HFFc6 (cell line): ENCODE measurements at regions not wholly inside any gene's neighbourhood (a gene's known extent, or its start where the extent isn't known, plus 50 kb on each side); places are given as distances from the start of the nearest gene placed in this dataset.
"Not testable (repeated sequence)": the region's sequence is repeated elsewhere in the genome, so short reads cannot be mapped to it uniquely, and the experiment has no call there.

Experiments
- DNase-seq: peaks from one replicate; pipeline ENCODE4 v3.0.0-alpha.2; 2018
- H3K27ac Mint-ChIP-seq: 2 replicates; pipeline ENCODE4 v1.8.0; 2020; ENCODE audit warnings: mild to moderate bottlenecking, mixed read lengths
- H3K27me3 Mint-ChIP-seq: 2 replicates; pipeline ENCODE4 v1.8.0; 2021; ENCODE audit warnings: mild to moderate bottlenecking, moderate library complexity, mixed read lengths; ENCODE audit not compliant: insufficient read depth
- H3K36me3 Mint-ChIP-seq: 2 replicates; pipeline ENCODE4 v1.8.0; 2021; ENCODE audit warnings: low read depth, mixed read lengths
- H3K4me1 Mint-ChIP-seq: 2 replicates; pipeline ENCODE4 v1.8.0; 2020; ENCODE audit warnings: low read depth, mixed read lengths
- H3K4me3 Mint-ChIP-seq: 2 replicates; pipeline ENCODE4 v1.8.0; 2020; ENCODE audit warnings: mild to moderate bottlenecking, moderate library complexity, mixed read lengths
- H3K9me3 Mint-ChIP-seq: 2 replicates; pipeline ENCODE4 v1.8.0; 2020; ENCODE audit warnings: mild to moderate bottlenecking, mixed read lengths
- CTCF ChIP-seq: fragments of 200-600 bp; sonication (generic); IDR thresholded peaks from 2 replicates; pipeline ENCODE4 v1.5.0; 2021; ENCODE audit warnings: antibody characterized with exemption, mild to moderate bottlenecking

GRCh38 chr1:198955085-198955484 is 316.2 kb downstream of the PTPRC start:
- no peak for DNase-seq
- Mint-ChIP-seq H3K27me3 (no peaks in the 10 kb centered on the region), H3K27ac (no peak overlapping the region), H3K4me1 (no peaks in the 10 kb centered on the region), H3K4me3 (no peak overlapping the region), H3K36me3 (peaks cover 10% of the 10 kb centered on the region; the same call in 1 of the 2 replicates), H3K9me3 (peaks cover 16% of the 10 kb centered on the region)
- no peak for TF ChIP-seq CTCF

- H3K27me3 Mint-ChIP-seq, result no peaks in the 10 kb centered on the region
- no peaks in the 10 kb centered on the region for H3K4me1 Mint-ChIP-seq
- H3K36me3 Mint-ChIP-seq, result peaks cover 10% of the 10 kb centered on the region; the same call in 1 of the 2 replicates
- TF ChIP-seq CTCF, result no peak
- no peak overlapping the region for H3K27ac Mint-ChIP-seq
- H3K4me3 Mint-ChIP-seq, result no peak overlapping the region
- DNase-seq, result no peak
- H3K9me3 Mint-ChIP-seq, result peaks cover 16% of the 10 kb centered on the region
These were observed 318.2 kb downstream of the PTPRC start for GRCh38 chr1:198957044-198957443.

- H3K36me3 Mint-ChIP-seq, result peaks cover 17% of the 10 kb centered on the region
- no peaks in the 10 kb centered on the region for H3K27me3 Mint-ChIP-seq
- DNase-seq, result no peak
- no peaks in the 10 kb centered on the region for H3K4me1 Mint-ChIP-seq
- H3K9me3 Mint-ChIP-seq, result peaks cover 16% of the 10 kb centered on the region
- no peak overlapping the region for H3K4me3 Mint-ChIP-seq
- H3K27ac Mint-ChIP-seq, result no peak overlapping the region
- TF ChIP-seq CTCF, result no peak
These were observed 320.2 kb downstream of the PTPRC start for GRCh38 chr1:198959032-198959431.

- Mint-ChIP-seq H3K4me3 (no peak overlapping the region), H3K27me3 (no peaks in the 10 kb centered on the region)
These were observed 320.8 kb downstream of the PTPRC start for GRCh38 chr1:198959676-198960075.

GRCh38 chr1:198963796-198964195 is 325.0 kb downstream of the PTPRC start:
- not testable (repeated sequence) for H3K27ac Mint-ChIP-seq, DNase-seq, H3K4me3 Mint-ChIP-seq, H3K9me3 Mint-ChIP-seq, H3K4me1 Mint-ChIP-seq, H3K27me3 Mint-ChIP-seq
- H3K36me3 Mint-ChIP-seq, result peaks cover 13% of the 10 kb centered on the region

More at GRCh38 chr1:198959676-198960075, 320.8 kb downstream of the PTPRC start:
- H3K27ac Mint-ChIP-seq, result no peak overlapping the region
- H3K9me3 Mint-ChIP-seq, result peaks cover 11% of the 10 kb centered on the region
- TF ChIP-seq CTCF, result no peak
- peaks cover 15% of the 10 kb centered on the region for H3K36me3 Mint-ChIP-seq
- DNase-seq, result no peak
- no peaks in the 10 kb centered on the region for H3K4me1 Mint-ChIP-seq

GRCh38 chr1:198966519-198966918 is 327.7 kb downstream of the PTPRC start:
- no peaks in the 10 kb centered on the region for H3K4me1 Mint-ChIP-seq
- no peak for TF ChIP-seq CTCF
- no peaks in the 10 kb centered on the region for H3K27me3 Mint-ChIP-seq
- H3K36me3 Mint-ChIP-seq, result peaks cover 13% of the 10 kb centered on the region
- H3K9me3 Mint-ChIP-seq, result peaks cover 5% of the 10 kb centered on the region; the same call in 1 of the 2 replicates
- no peak overlapping the region for H3K27ac Mint-ChIP-seq
- DNase-seq, result no peak
- no peak overlapping the region for H3K4me3 Mint-ChIP-seq
